Stimulated activated effector memory CD8-positive, alpha-beta T cell treated with anti-CD3 and anti-CD28 coated beads, Interleukin-12 subunit alpha, Interleukin-12 subunit beta, amount 100 ng/mL, for 72 hours (primary cell): ENCODE measurements at regions not wholly inside any gene's neighbourhood (a gene's known extent, or its start where the extent isn't known, plus 50 kb on each side); places are given as distances from the start of the nearest gene placed in this dataset.
A peak's percentile ranks its signal among the peaks of the same experiment; 100 is the strongest.

Experiments
- ATAC-seq: fragments of 150-1000 bp; cut with Tn5 transposase; 2 replicates; pipeline ENCODE4 v1.10.0; 2021
- DNase-seq, 2 donors: peaks; one replicate each; pipeline ENCODE4 v3.0.0; 2021 to 2022; ENCODE audit warnings: low spot score in 2 of 2
- H3K27ac Mint-ChIP-seq: one replicate; pipeline ENCODE4 v1.8.0; 2022; ENCODE audit warnings: mild to moderate bottlenecking, mixed read lengths
- H3K36me3 Mint-ChIP-seq: one replicate; pipeline ENCODE4 v1.8.0; 2022; ENCODE audit warnings: mild to moderate bottlenecking, mixed read lengths
- H3K4me1 Mint-ChIP-seq: one replicate; pipeline ENCODE4 v1.8.0; 2022; ENCODE audit warnings: mixed read lengths
- H3K4me3 Mint-ChIP-seq: one replicate; pipeline ENCODE4 v1.8.0; 2022; ENCODE audit warnings: mild to moderate bottlenecking, mixed read lengths
- H3K9me3 Mint-ChIP-seq: one replicate; pipeline ENCODE4 v1.8.0; 2022; ENCODE audit warnings: mixed read lengths

- Mint-ChIP-seq H3K4me3 (no peak overlapping the region), H3K27ac (no peak overlapping the region), H3K36me3 (no peaks in the 10 kb centered on the region), H3K4me1 (no peaks in the 10 kb centered on the region), H3K9me3 (no peaks in the 10 kb centered on the region)
- DNase-seq (no peak), ATAC-seq (no peak)
Measured at GRCh38 chr10:47189802-47190201, 110.2 kb upstream of the GDF10 start.

- Mint-ChIP-seq H3K4me1 (no peaks in the 10 kb centered on the region), H3K9me3 (no peaks in the 10 kb centered on the region), H3K27ac (no peak overlapping the region), H3K4me3 (no peak overlapping the region), H3K36me3 (no peaks in the 10 kb centered on the region)
- DNase-seq (no peak), ATAC-seq (no peak)
Measured at GRCh38 chr10:47190301-47190700, 109.7 kb upstream of the GDF10 start.

GRCh38 chr10:47190802-47191450 lies 109.1 kb upstream of the GDF10 start:
- no peaks in the 10 kb centered on the region for H3K4me1 Mint-ChIP-seq
- no peaks in the 10 kb centered on the region for H3K9me3 Mint-ChIP-seq
- DNase-seq = no peak
- no peak overlapping the region for H3K4me3 Mint-ChIP-seq
- no peaks in the 10 kb centered on the region for H3K36me3 Mint-ChIP-seq
- no peak for ATAC-seq
- no peak overlapping the region for H3K27ac Mint-ChIP-seq

GRCh38 chr10:47192273-47192672 lies 107.7 kb upstream of the GDF10 start:
- ATAC-seq = no peak
- Mint-ChIP-seq H3K9me3 (no peaks in the 10 kb centered on the region), H3K27ac (no peak overlapping the region), H3K4me3 (no peak overlapping the region), H3K36me3 (no peaks in the 10 kb centered on the region), H3K4me1 (no peaks in the 10 kb centered on the region)
- no peak for DNase-seq

- H3K9me3 Mint-ChIP-seq = no peaks in the 10 kb centered on the region
- H3K4me1 Mint-ChIP-seq = no peaks in the 10 kb centered on the region
- ATAC-seq (no peak), DNase-seq (no peak)
- no peak overlapping the region for H3K4me3 Mint-ChIP-seq
- no peak overlapping the region for H3K27ac Mint-ChIP-seq
- H3K36me3 Mint-ChIP-seq = no peaks in the 10 kb centered on the region
Measured at GRCh38 chr10:47193666-47194065, 106.3 kb upstream of the GDF10 start.

- DNase-seq = no peak
Measured at GRCh38 chr10:47195274-47195885, 104.6 kb upstream of the GDF10 start.

GRCh38 chr10:47196691-47197090 lies 103.3 kb upstream of the GDF10 start:
- ATAC-seq (no peak), DNase-seq (no peak)
- H3K9me3 Mint-ChIP-seq = peaks cover 3% of the 10 kb centered on the region
- no peaks in the 10 kb centered on the region for H3K36me3 Mint-ChIP-seq
- H3K4me3 Mint-ChIP-seq = no peak overlapping the region
- H3K4me1 Mint-ChIP-seq = no peaks in the 10 kb centered on the region
- no peak overlapping the region for H3K27ac Mint-ChIP-seq

More at GRCh38 chr10:47195274-47195885, 104.6 kb upstream of the GDF10 start:
- no peak overlapping the region for H3K4me3 Mint-ChIP-seq
- no peaks in the 10 kb centered on the region for H3K36me3 Mint-ChIP-seq
- H3K4me1 Mint-ChIP-seq = no peaks in the 10 kb centered on the region
- no peak for ATAC-seq
- no peaks in the 10 kb centered on the region for H3K9me3 Mint-ChIP-seq
- H3K27ac Mint-ChIP-seq = no peak overlapping the region

DNA sequence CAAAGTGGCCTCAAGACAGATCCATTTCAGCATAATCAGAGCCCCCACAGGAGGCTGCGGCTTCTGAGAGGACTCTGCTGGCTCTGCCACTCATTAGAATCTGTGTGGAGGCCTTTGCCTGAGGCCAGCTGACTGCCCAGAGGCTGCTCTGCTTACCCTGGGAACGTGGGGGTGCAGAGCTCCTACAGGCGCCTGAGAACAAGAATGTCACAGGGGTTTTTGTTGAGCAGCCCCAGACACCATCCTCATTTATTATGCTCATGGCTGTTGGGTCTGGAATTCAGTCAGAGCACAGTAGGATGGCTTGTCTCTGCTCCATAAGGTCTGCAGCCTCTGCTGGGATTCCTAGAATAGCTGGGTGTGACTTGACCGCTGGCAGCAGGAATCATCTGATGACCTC lies 101.8 kb upstream of the GDF10 start:
- ATAC-seq (no peak), DNase-seq (no peak)
- Mint-ChIP-seq H3K4me3 (no peak overlapping the region), H3K27ac (no peak overlapping the region), H3K36me3 (no peaks in the 10 kb centered on the region), H3K4me1 (no peaks in the 10 kb centered on the region), H3K9me3 (peaks cover 3% of the 10 kb centered on the region)

- Mint-ChIP-seq H3K4me1 (no peaks in the 10 kb centered on the region), H3K9me3 (peaks cover 3% of the 10 kb centered on the region), H3K27ac (no peak overlapping the region), H3K36me3 (no peaks in the 10 kb centered on the region), H3K4me3 (no peak overlapping the region)
- no peak for ATAC-seq
- no peak for DNase-seq
Measured at GRCh38 chr10:47205192-47205591, 94.8 kb upstream of the GDF10 start.

DNA sequence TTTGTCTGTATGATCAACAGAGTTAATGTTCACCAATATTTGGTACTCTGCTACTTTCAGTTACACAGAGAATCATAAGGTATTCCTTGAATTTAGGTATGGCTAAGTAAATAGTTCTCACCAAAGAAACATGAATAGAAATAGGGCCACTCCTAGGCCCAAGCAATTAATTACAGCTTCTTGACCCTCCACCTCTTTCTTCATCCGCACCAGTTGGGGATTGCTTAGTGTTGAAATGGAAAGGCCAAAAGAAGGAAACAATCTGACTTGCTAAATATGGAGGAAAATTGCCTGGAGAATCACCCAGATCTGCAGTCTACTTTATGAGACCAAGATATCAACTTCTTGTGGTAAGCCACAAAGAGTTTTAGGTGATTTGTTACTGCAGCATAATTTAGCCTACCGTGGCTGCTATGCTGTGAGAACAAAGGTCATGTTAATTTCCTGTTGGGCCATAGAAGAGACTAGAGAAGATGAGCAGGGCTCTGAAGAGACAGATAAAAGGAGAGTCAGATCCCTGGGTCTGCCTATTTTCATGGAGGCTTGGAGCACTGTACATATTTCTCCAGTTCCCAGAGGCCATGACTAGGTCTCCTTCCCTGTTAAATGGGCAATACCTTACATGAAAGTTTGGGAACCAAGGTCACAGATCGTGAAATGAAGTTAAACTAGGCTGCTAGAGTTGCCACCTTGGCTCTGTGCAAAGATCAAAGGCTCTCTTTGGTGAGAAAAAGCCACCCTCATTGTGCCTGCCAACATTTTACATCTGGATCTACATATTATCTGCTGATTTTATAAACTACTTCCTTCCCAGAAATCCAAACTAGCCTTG lies 93.3 kb upstream of the GDF10 start:
- no peaks in the 10 kb centered on the region for H3K4me1 Mint-ChIP-seq
- no peaks in the 10 kb centered on the region for H3K36me3 Mint-ChIP-seq
- H3K9me3 Mint-ChIP-seq = no peaks in the 10 kb centered on the region
- DNase-seq (no peak), ATAC-seq (peak; percentile 44)
- H3K27ac Mint-ChIP-seq = no peak overlapping the region
- H3K4me3 Mint-ChIP-seq = peak overlapping the region; percentile 11

GRCh38 chr10:47207281-47207615 lies 92.7 kb upstream of the GDF10 start:
- ATAC-seq = peak; percentile 44
- H3K4me1 Mint-ChIP-seq = no peaks in the 10 kb centered on the region
- H3K9me3 Mint-ChIP-seq = peaks cover under 1% of the 10 kb centered on the region
- no peaks in the 10 kb centered on the region for H3K36me3 Mint-ChIP-seq
- DNase-seq = no peak
- H3K4me3 Mint-ChIP-seq = peak overlapping the region; percentile 11
- H3K27ac Mint-ChIP-seq = no peak overlapping the region

- no peaks in the 10 kb centered on the region for H3K4me1 Mint-ChIP-seq
- H3K36me3 Mint-ChIP-seq = no peaks in the 10 kb centered on the region
- H3K9me3 Mint-ChIP-seq = peaks cover 4% of the 10 kb centered on the region
- ATAC-seq (no peak), DNase-seq (no peak)
- peak overlapping the region; percentile 8 for H3K27ac Mint-ChIP-seq
- no peak overlapping the region for H3K4me3 Mint-ChIP-seq
Measured at GRCh38 chr10:47207894-47208469, 92.0 kb upstream of the GDF10 start.

- ATAC-seq = no peak
- DNase-seq = no peak
- Mint-ChIP-seq H3K27ac (no peak overlapping the region), H3K4me3 (no peak overlapping the region), H3K36me3 (no peaks in the 10 kb centered on the region), H3K4me1 (no peaks in the 10 kb centered on the region), H3K9me3 (peaks cover 4% of the 10 kb centered on the region)
Measured at GRCh38 chr10:47209466-47209865, 90.5 kb upstream of the GDF10 start.

- H3K9me3 Mint-ChIP-seq = peaks cover 4% of the 10 kb centered on the region
- no peak overlapping the region for H3K4me3 Mint-ChIP-seq
- no peaks in the 10 kb centered on the region for H3K4me1 Mint-ChIP-seq
- no peaks in the 10 kb centered on the region for H3K36me3 Mint-ChIP-seq
- H3K27ac Mint-ChIP-seq = no peak overlapping the region
- no peak for DNase-seq
- ATAC-seq = no peak
Measured at GRCh38 chr10:47214520-47214919, 85.5 kb upstream of the GDF10 start.

GRCh38 chr10:47217113-47217512 lies 82.9 kb upstream of the GDF10 start:
- no peak for DNase-seq
- H3K4me3 Mint-ChIP-seq = no peak overlapping the region
- no peak overlapping the region for H3K27ac Mint-ChIP-seq
- ATAC-seq = no peak
- no peaks in the 10 kb centered on the region for H3K4me1 Mint-ChIP-seq
- no peaks in the 10 kb centered on the region for H3K36me3 Mint-ChIP-seq
- peaks cover 4% of the 10 kb centered on the region for H3K9me3 Mint-ChIP-seq

DNA sequence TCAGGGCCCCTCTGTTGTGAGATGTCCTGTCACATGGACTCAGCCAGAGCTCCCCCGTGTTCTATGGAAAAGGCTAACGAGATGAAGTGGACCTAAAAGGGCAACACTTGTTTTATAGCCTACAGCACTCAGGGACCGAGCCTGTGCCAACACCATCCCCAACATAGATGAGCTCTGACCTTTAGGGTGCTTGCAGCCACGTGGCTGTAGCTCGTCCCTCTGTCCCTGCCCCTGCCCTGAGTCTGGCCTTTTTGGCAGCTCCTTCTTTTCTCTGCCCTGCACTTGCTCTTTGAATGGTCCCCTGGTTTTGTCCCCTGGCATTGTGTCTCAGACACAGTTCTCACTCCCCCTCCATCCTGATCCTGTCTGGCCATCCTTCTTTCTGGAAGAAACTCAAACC lies 81.2 kb upstream of the GDF10 start:
- H3K4me1 Mint-ChIP-seq = no peaks in the 10 kb centered on the region
- ATAC-seq = no peak
- no peaks in the 10 kb centered on the region for H3K36me3 Mint-ChIP-seq
- DNase-seq = no peak
- no peak overlapping the region for H3K4me3 Mint-ChIP-seq
- no peak overlapping the region for H3K27ac Mint-ChIP-seq
- no peaks in the 10 kb centered on the region for H3K9me3 Mint-ChIP-seq
